ENCODE measurements at regions not wholly inside any gene's neighbourhood (a gene's known extent, or its start where the extent isn't known, plus 50 kb on each side); places are given as distances from the start of the nearest gene placed in this dataset.

DNA sequence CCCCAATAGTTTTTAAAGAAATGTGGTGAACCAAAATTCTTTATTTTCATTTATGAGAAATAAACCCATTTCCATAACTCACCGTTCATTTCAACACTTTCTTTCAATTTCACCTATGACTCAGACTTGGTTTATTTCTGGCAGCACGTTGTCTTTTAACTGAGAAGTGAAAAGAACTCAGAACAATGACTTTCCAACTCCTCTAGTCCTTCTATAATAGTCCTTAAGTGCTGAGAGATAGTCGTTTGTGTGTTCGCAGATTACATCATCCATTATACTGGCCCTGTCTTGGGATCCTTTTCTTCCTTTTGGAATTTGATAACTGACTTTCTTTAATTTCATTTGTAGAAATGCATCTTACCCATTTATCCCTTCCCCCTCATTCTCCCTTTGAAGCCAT, 113.6 kb downstream of the GLUD2 start (continued):
- TF ChIP-seq RAD21 (IDR thresholded peaks at IDR 0.05; ENCODE audit: insufficient read depth, low read depth, low read length): no peak
- TF ChIP-seq CHD1 (IDR thresholded peaks at IDR 0.05; ENCODE audit: low read depth, low read length): no peak
- no peak for TF ChIP-seq JUND (IDR thresholded peaks at IDR 0.05; ENCODE audit: low read depth, low read length)
- no peak for TF ChIP-seq NFYB (IDR thresholded peaks at IDR 0.05; ENCODE audit: insufficient read depth, low read depth, low read length)
- TF ChIP-seq IKZF2 (IDR thresholded peaks at IDR 0.05): 0 out of 4 replicates have a peak, but pooled peaks of 1 of the 2 experiments have one; percentile 10
- no peak for TF ChIP-seq SREBF2 (IDR thresholded peaks at IDR 0.05; ENCODE audit: low read length)
- no peak for TF ChIP-seq ZSCAN29 (IDR thresholded peaks at IDR 0.05)
- no peak for TF ChIP-seq ZBED1 (IDR thresholded peaks at IDR 0.05; ENCODE audit: borderline replicate concordance)
- TF ChIP-seq SMARCA5 (IDR thresholded peaks at IDR 0.05): no peak
- TF ChIP-seq ATF3 (IDR thresholded peaks at IDR 0.05; ENCODE audit: borderline replicate concordance, extremely low read depth, low read depth, low read length): no peak
- TF ChIP-seq SIX5 (IDR thresholded peaks at IDR 0.05; ENCODE audit: low read depth, low read length, severe bottlenecking): no peak
- no peak for TF ChIP-seq STAT1 (conservative IDR thresholded peaks at IDR 0.05)
- TF ChIP-seq SUPT20H (IDR thresholded peaks at IDR 0.05; ENCODE audit: borderline replicate concordance, control insufficient read depth, low read depth, low read length): no peak
- no peak for TF ChIP-seq MTA2 (IDR thresholded peaks at IDR 0.05; ENCODE audit: low read depth)
- TF ChIP-seq SIN3A (IDR thresholded peaks at IDR 0.05; ENCODE audit: low read depth, low read length): no peak
- TF ChIP-seq CHD4 (IDR thresholded peaks at IDR 0.05): no peak
- TF ChIP-seq CBFB (IDR thresholded peaks at IDR 0.05; ENCODE audit: low read depth): no peak
- TF ChIP-seq SUZ12 (IDR thresholded peaks at IDR 0.05; ENCODE audit: unreplicated experiment): no peak
- no peak for TF ChIP-seq IKZF1 (conservative IDR thresholded peaks at IDR 0.05)
- no peak for TF ChIP-seq MAX (IDR thresholded peaks at IDR 0.05; ENCODE audit: low read depth, low read length)
- TF ChIP-seq HDGF (IDR thresholded peaks at IDR 0.05): no peak
- TF ChIP-seq RBBP5 (conservative IDR thresholded peaks at IDR 0.05): no peak
- no peak for TF ChIP-seq RELA (IDR thresholded peaks at IDR 0.05; ENCODE audit: borderline replicate concordance, partially characterized antibody)
- peak; percentile 33; the same call in 1 of the 2 replicates for TF ChIP-seq RUNX3 (IDR thresholded peaks at IDR 0.05; ENCODE audit: low read length)
- no peak for TF ChIP-seq YBX1 (IDR thresholded peaks at IDR 0.05)
- no peak for TF ChIP-seq SREBF1 (IDR thresholded peaks at IDR 0.05; ENCODE audit: low read length)
- peak; percentile 74 for TF ChIP-seq NFIC (IDR thresholded peaks at IDR 0.05; ENCODE audit: low read depth, low read length)
- TF ChIP-seq, protein P1, sequence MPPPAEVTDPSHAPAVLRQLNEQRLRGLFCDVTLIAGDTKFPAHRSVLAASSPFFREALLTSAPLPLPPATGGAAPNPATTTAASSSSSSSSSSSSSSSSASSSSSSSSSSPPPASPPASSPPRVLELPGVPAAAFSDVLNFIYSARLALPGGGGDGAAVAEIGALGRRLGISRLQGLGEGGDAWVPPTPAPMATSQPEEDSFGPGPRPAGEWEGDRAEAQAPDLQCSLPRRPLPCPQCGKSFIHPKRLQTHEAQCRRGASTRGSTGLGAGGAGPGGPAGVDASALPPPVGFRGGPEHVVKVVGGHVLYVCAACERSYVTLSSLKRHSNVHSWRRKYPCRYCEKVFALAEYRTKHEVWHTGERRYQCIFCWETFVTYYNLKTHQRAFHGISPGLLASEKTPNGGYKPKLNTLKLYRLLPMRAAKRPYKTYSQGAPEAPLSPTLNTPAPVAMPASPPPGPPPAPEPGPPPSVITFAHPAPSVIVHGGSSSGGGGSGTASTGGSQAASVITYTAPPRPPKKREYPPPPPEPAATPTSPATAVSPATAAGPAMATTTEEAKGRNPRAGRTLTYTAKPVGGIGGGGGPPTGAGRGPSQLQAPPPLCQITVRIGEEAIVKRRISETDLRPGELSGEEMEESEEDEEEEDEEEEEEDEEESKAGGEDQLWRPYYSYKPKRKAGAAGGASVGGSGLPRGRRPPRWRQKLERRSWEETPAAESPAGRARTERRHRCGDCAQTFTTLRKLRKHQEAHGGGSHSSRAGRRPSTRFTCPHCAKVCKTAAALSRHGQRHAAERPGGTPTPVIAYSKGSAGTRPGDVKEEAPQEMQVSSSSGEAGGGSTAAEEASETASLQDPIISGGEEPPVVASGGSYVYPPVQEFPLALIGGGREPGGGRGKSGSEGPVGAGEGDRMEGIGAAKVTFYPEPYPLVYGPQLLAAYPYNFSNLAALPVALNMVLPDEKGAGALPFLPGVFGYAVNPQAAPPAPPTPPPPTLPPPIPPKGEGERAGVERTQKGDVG (CRISPR knock-in tag; IDR thresholded peaks at IDR 0.05): no peak
- TF ChIP-seq, protein P2, sequence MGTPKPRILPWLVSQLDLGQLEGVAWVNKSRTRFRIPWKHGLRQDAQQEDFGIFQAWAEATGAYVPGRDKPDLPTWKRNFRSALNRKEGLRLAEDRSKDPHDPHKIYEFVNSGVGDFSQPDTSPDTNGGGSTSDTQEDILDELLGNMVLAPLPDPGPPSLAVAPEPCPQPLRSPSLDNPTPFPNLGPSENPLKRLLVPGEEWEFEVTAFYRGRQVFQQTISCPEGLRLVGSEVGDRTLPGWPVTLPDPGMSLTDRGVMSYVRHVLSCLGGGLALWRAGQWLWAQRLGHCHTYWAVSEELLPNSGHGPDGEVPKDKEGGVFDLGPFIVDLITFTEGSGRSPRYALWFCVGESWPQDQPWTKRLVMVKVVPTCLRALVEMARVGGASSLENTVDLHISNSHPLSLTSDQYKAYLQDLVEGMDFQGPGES (IDR thresholded peaks at IDR 0.05): no peak
- no peak for TF ChIP-seq ELK1 (IDR thresholded peaks at IDR 0.05; ENCODE audit: low read depth, low read length)

Measured in GM12878 (cell line).